ENCODE measurements at regions not wholly inside any gene's neighbourhood (a gene's known extent, or its start where the extent isn't known, plus 50 kb on each side); places are given as distances from the start of the nearest gene placed in this dataset.

DNA sequence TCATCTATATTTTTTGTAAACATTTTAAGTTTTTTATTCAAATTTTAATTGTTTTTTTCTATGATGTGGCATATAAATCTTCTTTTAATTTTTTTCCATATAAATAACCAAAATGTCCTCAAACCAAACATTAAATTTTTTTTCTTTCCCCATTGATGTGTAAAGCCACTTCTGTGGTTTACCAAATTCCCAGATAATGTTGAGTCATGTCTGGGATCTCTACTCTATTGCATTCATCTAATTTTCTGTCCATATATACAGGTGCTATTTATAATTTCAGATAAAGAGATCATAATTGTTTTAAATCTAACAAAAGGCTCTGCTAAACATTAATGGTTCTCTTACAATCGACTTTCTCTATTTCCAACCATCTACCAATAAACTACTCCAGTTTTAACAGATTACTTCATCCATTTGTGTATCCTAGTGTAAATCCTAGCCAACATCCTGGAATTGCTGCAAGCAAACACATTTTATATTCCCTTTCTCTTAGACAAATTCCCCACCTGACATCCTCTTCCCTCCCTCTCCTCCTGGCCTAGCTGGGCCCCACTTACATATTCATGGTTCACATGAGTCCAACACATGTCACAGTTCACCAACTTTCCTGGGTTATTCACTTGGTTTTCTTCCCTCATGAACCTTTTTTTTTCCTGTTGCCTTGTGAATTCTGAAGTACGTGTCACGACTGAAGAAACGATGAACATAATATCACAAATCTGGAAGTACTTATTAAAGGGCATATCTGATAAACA lies 368.0 kb upstream of the AGTR1 start:
- SMC1A ChIA-PET (ENCODE audit: uncharacterized antibody, unreplicated experiment) = interaction anchor here (1.6 kb wide), 1 partner anchor 8 kb away, joined by 4 read pairs; no protein-coding TSS in a partner anchor
- ATAC-seq = no peak

More for the DNA sequence above, 368.0 kb upstream of the AGTR1 start:
- H3K36me3 ChIP-seq (ENCODE audit: control insufficient read depth in 2 of 2, insufficient read depth in 2 of 2, low read length in 1 of 2) = no peaks in the 10 kb centered on the region
- H2AFZ ChIP-seq (ENCODE audit: control insufficient read depth, low read depth, low read length) = no peak overlapping the region
- no peak overlapping the region for H3K27ac ChIP-seq (ENCODE audit: control insufficient read depth, insufficient read depth)
- no peaks in the 10 kb centered on the region for H3K27me3 ChIP-seq (replicated peaks in 1 of 2; ENCODE audit: control insufficient read depth in 2 of 2, insufficient read depth in 2 of 2, low read length in 1 of 2)
- TF ChIP-seq EGR1 (IDR thresholded peaks at IDR 0.05; ENCODE audit: borderline replicate concordance in 1 of 2, low read depth in 2 of 2, low read length in 2 of 2) (no peak), SRF (IDR thresholded peaks at IDR 0.05; ENCODE audit: low read depth in 2 of 2, low read length in 2 of 2) (no peak), FOXK2 (IDR thresholded peaks at IDR 0.05) (no peak), RAD21 (IDR thresholded peaks at IDR 0.05; ENCODE audit: insufficient read depth, low read depth, low read length) (no peak), TBL1XR1 (IDR thresholded peaks at IDR 0.05; ENCODE audit: low read depth, low read length) (no peak), RCOR1 (conservative IDR thresholded peaks at IDR 0.05; ENCODE audit: low read depth, low read length) (no peak), KAT2A (conservative IDR thresholded peaks at IDR 0.05; ENCODE audit: control insufficient read depth, low read depth, low read length) (no peak), ZZZ3 (IDR thresholded peaks at IDR 0.05; ENCODE audit: control insufficient read depth, insufficient read length, low read depth) (no peak)
- TF ChIP-seq, protein P1, sequence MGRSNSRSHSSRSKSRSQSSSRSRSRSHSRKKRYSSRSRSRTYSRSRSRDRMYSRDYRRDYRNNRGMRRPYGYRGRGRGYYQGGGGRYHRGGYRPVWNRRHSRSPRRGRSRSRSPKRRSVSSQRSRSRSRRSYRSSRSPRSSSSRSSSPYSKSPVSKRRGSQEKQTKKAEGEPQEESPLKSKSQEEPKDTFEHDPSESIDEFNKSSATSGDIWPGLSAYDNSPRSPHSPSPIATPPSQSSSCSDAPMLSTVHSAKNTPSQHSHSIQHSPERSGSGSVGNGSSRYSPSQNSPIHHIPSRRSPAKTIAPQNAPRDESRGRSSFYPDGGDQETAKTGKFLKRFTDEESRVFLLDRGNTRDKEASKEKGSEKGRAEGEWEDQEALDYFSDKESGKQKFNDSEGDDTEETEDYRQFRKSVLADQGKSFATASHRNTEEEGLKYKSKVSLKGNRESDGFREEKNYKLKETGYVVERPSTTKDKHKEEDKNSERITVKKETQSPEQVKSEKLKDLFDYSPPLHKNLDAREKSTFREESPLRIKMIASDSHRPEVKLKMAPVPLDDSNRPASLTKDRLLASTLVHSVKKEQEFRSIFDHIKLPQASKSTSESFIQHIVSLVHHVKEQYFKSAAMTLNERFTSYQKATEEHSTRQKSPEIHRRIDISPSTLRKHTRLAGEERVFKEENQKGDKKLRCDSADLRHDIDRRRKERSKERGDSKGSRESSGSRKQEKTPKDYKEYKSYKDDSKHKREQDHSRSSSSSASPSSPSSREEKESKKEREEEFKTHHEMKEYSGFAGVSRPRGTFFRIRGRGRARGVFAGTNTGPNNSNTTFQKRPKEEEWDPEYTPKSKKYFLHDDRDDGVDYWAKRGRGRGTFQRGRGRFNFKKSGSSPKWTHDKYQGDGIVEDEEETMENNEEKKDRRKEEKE (IDR thresholded peaks at IDR 0.05) = no peak
- TF ChIP-seq, protein P2, sequence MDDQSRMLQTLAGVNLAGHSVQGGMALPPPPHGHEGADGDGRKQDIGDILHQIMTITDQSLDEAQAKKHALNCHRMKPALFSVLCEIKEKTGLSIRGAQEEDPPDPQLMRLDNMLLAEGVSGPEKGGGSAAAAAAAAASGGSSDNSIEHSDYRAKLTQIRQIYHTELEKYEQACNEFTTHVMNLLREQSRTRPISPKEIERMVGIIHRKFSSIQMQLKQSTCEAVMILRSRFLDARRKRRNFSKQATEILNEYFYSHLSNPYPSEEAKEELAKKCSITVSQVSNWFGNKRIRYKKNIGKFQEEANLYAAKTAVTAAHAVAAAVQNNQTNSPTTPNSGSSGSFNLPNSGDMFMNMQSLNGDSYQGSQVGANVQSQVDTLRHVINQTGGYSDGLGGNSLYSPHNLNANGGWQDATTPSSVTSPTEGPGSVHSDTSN (IDR thresholded peaks at IDR 0.05; ENCODE audit: insufficient replicate concordance, low read depth, low read length) = no peak
- TF ChIP-seq, protein P3, sequence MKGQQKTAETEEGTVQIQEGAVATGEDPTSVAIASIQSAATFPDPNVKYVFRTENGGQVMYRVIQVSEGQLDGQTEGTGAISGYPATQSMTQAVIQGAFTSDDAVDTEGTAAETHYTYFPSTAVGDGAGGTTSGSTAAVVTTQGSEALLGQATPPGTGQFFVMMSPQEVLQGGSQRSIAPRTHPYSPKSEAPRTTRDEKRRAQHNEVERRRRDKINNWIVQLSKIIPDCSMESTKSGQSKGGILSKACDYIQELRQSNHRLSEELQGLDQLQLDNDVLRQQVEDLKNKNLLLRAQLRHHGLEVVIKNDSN (IDR thresholded peaks at IDR 0.05; ENCODE audit: borderline replicate concordance, extremely low read length, insufficient read depth, low read depth, low read length) = no peak
- no TSS peak for BruUV-seq (replicated peaks)
- FAIRE-seq (no peak), DNase-seq (ENCODE audit: low read depth, low spot score) (no peak)
- no peaks in the 10 kb centered on the region for H3K4me1 ChIP-seq (ENCODE audit: control insufficient read depth, insufficient read depth, low read length)
- H3K9ac ChIP-seq (ENCODE audit: control insufficient read depth, insufficient read depth, low read length) = no peak overlapping the region
- peaks cover 3% of the 10 kb centered on the region; the same call in 2 of the 3 replicates for H3K9me3 ChIP-seq (replicated peaks; ENCODE audit: control insufficient read depth, insufficient read depth, low read length)
- no peak overlapping the region for H3K4me2 ChIP-seq (ENCODE audit: control insufficient read depth, insufficient read depth)
- no peaks in the 10 kb centered on the region for H3K79me2 ChIP-seq (ENCODE audit: control insufficient read depth, insufficient read depth, low read length)
- ChIA-PET RAD21 (ENCODE audit: unreplicated experiment) (no interaction called here), CTCF (no interaction called here), POLR2A (no interaction called here)
- in situ Hi-C loops (cut with MboI) = no loop called here
- no peak overlapping the region for H3K4me3 ChIP-seq
- intact Hi-C loops (cut with micrococcal nuclease; ENCODE audit: unreplicated experiment) = no loop called here
- no peaks in the 10 kb centered on the region for H4K20me1 ChIP-seq (ENCODE audit: control insufficient read depth, insufficient read depth)
- 70% methylated on average over 4 of the region's 4 CpGs for WGBS (ENCODE audit: insufficient coverage, insufficient replicate concordance, low lambda C conversion rate, missing lambda C conversion rate)
